Activated effector memory CD4-positive, alpha-beta T cell treated with anti-CD3 and anti-CD28 coated beads, Interleukin-2, amount 50 U/mL, for 16 hours (primary cell): ENCODE measurements at regions not wholly inside any gene's neighbourhood (a gene's known extent, or its start where the extent isn't known, plus 50 kb on each side); places are given as distances from the start of the nearest gene placed in this dataset.
A peak's percentile ranks its signal among the peaks of the same experiment; 100 is the strongest.

ENCODE experiments used
- DNase-seq: peaks from one replicate; pipeline ENCODE4 v3.0.0-alpha.2; 2020

DNA sequence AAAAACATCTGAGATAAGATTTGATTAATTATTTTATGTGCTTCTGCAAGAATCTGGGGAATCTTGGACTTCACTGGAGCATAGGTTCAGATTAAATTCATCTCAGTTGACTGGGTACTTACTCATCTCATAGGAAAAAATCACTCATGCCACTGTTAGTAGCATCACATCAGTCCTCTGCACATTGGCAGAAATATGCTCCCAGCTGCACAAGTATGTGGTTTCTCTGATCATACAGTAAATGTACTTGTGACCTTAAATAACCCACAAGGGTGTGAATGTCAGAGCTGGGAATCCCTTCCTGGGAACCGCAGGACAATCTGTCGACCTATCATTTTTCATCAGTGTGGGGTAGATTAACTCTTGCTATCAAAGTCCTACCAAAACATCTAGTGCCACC lies 203.7 kb upstream of the SLC24A2 start:
- no peak for DNase-seq

DNA sequence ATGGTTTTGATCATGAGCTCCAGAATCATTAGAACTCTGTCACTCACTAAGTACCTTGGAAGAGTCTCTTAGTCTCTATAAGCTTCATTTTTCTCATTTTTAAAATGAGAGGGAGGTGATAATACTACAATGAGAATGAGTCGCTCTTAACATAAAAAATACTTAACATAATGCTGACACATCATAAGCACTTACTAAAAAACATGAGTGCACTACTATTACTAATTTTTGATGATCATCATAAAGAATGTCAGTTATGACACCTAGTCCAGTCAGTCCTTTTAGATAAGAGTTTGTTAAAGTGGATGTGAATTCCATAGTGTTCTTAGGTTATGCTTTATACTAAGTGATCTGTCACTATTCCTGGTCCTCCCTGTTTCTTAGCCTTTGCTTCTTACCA lies 200.4 kb upstream of the SLC24A2 start:
- no peak for DNase-seq

- DNase-seq = no peak
These were observed 199.4 kb upstream of the SLC24A2 start for GRCh38 chr9:19988281-19988680.

DNA sequence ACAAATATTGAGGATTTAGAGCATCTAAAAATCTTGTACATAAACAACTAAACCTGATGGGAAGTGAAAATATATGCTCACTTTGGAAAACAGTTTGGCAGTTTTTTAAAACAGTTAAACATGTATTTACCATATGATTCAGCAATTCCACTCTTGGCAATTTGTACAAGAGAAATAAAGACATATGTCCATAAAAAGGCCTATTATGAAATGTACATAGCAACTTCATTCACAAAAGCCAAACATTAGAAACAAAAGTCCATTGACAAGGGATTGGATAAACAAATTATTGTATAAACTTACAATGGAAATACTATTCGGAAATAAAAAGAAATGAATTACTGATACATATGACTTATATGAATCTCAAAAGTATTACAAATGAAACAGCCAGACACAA lies 196.2 kb upstream of the SLC24A2 start:
- DNase-seq = no peak

DNA sequence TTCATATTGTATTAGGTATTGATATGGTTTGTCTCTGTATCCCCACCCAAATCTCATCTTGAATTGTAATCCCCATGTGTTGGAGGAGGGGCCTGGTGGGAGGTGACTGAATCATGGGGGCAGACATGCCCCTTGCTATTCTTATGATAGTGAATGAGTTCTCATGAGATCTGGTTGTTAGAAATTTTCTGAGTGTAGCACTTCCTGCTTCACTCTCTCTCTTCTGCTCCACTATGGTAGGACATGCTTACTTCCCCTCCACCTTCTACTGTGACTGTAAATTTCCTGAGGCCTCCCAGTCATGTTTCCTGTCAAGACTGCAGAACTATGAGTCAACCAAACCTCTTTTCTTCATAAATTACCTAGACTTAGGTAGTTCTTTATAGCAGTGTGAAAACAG lies 187.4 kb upstream of the SLC24A2 start:
- peak; percentile 66 for DNase-seq

DNA sequence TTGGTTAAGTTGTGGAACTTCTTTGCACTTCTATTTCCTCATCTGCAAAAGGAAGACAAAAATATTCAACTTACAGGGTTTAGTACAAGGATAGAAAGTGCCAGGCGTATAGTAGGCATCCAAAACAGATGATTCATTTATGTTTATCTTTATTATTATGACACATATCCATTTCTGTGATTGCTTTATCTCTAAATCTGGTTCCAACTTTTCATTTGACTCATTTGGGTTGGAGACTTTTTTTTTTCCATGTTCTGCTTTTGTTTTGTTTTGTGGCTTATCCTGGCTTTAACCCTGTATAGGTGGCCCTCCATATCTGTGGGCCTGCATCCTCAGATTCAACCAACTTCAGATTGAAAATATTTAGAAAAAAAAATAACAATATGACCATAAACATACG lies 186.7 kb upstream of the SLC24A2 start:
- no peak for DNase-seq

DNA sequence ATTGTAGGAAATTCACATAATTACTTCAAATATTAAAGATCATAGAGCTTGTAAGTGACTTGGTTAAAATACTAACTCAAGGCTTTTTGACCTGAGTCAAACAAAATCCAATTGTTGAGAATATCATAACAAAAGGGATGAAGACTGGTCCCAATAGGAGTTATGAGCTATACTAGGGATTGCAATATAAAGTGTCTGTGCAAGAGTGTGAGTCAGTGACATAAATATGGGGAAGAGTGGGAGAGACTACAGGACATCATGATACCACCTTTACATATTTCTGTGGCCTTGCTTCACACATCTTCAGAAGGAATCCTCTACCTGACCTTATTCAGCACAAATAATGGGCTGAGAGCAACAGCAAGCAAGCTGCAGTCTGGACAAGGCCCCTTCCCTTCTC lies 180.9 kb upstream of the SLC24A2 start:
- DNase-seq = no peak

- DNase-seq = no peak
These were observed 179.1 kb upstream of the SLC24A2 start for GRCh38 chr9:19967888-19968459.

- no peak for DNase-seq
These were observed 178.5 kb upstream of the SLC24A2 start for GRCh38 chr9:19967216-19967887.

DNA sequence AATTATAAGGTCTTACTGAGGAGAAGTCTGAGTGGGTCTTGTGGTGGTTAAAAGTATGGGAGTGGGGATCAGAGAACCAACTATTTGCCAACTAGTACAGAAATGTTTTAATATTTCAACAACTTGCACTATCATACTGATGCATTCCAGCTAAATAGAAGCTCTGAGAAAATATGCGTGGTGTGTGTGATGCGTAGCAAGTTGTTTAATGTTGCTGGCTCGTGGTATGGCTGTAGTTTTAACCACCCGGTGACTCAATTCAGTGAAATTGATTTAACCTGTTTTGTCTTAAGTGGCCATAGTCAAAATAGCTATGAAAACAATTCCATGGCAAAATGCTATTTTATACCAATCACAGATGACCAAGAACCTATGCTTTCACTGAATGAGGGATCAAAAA lies 176.5 kb upstream of the SLC24A2 start:
- no peak for DNase-seq

DNA sequence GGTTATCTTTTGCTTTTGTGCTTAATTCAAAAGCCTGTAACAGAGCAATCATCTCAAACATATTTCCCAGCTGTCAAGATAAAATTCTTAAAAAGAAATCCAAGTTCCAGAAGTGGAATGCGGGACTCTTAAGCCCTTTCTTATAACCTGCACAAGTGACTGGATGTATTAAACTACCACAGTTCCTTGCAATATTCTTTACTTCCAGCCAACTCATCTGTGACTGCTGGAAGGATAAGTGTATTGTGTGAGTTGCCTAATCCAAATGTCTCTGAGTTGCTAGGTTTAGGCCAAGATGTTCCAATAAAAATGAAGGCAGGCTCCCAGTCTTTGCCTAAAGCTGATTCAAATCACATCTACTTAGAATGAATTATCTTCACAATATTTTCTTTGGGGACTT lies 159.2 kb upstream of the SLC24A2 start:
- DNase-seq = no peak

- DNase-seq = no peak
These were observed 157.7 kb upstream of the SLC24A2 start for GRCh38 chr9:19946441-19947109.

GRCh38 chr9:19941874-19942273 lies 153.0 kb upstream of the SLC24A2 start:
- no peak for DNase-seq

DNA sequence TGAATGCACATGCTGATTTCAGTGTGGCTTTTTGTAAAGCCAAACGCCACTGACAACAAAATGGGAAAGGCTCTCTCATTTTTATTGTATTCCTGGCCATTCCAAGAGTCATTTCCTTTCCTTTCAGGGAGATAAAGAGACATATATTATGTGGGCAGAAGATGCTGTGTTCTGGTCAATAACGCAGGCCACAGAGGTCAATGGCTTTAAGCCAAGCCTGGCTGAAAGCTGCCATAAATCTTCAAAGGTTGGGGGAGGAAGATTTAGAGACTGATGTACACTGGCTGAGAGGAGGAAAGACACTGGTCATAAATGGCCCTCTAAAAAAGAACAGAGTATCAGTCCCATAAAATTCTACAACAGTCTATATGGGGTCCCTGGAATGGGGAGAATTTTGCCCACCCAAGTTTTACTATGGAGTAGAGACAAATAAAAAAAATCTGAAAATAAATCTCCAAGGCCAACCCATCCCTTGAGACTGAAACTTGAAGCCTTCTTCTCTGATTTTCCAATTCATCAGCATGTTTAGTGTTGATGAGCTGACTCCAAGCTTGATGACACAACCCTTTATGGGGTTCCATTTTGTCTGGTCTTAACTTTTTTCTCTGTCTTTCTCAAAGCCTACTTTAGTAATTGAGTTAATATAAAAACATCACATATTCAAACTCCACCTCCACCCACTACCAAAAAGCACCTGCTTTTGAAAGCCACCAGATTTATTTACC lies 152.1 kb upstream of the SLC24A2 start:
- no peak for DNase-seq

GRCh38 chr9:19939734-19940278 lies 151.0 kb upstream of the SLC24A2 start:
- DNase-seq = no peak

GRCh38 chr9:19938990-19939733 lies 150.3 kb upstream of the SLC24A2 start:
- no peak for DNase-seq

DNA sequence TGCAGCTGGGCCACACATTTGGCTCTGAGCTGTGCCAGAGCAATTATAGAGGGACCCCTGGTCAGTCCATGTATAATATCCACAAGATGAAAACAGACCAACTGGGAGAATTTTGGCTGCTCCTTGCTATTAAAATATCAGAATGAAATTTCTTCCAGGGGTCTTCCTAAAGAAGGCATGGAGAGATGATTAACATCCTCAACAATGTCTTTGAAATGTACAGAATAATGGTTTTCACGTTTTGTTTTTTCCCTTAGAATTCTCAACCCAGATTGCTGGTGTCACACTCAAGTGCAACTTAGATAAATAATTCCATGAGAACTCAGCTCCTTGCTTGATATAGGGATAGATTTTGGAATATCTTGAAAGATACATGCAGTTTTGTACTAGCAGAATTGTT lies 148.3 kb upstream of the SLC24A2 start:
- DNase-seq = no peak

DNA sequence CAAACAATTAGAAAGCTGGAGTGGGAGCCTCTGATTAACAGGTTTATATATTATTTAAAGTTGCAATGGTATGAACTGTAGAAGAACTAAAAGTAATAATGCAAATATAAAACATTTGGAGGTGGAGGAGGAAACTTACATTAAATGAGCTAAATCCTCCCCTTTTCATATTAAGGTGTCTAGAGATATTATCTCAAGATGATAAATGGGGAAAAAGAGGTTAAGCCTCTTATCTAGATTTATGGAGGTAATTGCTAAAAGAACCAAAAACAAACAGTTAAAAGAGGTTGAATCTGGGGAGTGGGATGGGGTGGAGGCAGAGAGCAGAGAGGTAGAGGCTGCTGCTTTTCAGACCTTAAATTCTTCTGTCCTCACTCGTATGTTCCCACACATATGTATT lies 147.8 kb upstream of the SLC24A2 start:
- DNase-seq = no peak

DNA sequence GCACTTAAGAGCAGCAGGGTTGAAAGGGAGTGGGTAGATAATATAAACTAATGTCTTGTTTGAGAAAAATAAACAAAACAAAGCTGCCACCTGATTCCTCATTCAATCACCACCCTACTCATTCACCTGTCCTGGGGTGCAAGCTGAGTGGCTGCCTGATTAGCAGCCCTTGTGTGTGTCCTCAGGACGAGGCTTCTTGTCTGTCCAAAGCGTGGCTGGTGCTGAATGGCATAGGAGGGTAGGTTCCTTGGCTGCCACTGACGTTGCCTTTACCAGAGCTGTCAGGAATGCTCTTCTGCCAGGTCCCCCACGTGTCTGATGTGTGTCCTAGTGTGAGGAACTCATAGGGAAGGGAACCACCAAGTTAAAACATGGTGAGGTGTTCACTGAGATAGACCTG lies 146.6 kb upstream of the SLC24A2 start:
- no peak for DNase-seq

DNA sequence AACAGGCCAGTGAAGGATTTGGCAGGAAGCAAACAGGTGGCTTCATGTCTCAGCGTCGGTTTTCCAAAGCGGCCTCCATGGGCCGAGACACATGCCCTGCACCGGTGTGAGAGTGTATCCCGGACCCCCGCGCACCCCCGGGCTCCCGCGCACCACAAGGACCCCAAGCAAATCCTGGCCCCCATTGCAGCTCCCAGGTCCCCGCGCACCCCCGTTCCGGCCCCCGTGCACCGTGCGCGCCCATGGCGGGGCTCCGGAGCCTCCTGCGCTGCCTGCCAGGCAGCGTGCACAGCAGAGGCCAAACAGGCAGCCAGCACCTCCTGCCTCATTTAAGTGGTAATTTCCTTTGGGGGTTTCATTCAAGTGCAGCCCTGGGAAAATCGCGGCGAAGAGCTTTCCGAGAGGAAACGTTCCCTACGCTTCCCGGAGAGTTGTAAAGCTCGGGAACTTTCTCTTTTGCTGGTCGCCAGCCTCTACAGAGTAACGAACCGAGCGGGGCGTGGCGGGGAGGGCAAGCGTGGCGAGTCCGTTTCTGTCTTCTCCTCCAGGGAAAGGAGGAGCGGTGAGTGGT lies 145.5 kb upstream of the SLC24A2 start:
- no peak for DNase-seq

GRCh38 chr9:19931098-19931890 lies 142.5 kb upstream of the SLC24A2 start:
- no peak for DNase-seq

DNA sequence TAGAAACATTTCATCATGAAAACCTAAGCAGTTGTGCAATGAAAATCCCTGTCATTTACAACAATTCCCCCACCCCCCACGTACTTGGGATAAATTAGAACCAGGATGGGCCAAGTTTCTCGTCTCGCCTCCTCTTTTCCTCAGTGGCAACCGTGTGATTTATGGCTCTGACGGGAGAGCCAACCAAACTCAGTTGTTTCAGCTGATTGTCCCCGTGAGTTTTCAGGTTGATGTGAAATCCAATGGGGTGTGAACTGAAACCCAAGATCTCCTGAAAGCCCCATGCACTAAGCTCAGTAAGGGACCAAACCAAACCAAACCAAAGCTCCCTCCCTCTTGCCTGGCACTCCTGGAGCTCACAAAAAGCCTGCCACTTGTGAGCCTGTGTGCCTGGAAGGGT lies 138.7 kb upstream of the SLC24A2 start:
- DNase-seq = no peak
